ENCODE measurements at regions not wholly inside any gene's neighbourhood (a gene's known extent, or its start where the extent isn't known, plus 50 kb on each side); places are given as distances from the start of the nearest gene placed in this dataset.
A peak's percentile ranks its signal among the peaks of the same experiment; 100 is the strongest.
"Not testable (repeated sequence)": the region's sequence is repeated elsewhere in the genome, so short reads cannot be mapped to it uniquely, and the experiment has no call there.

- DNase-seq = no peak
Measured at GRCh38 chr13:42373048-42373812, 101.3 kb downstream of the AKAP11 start.

GRCh38 chr13:42375663-42376062 lies 103.7 kb downstream of the AKAP11 start:
- no peak for DNase-seq

DNA sequence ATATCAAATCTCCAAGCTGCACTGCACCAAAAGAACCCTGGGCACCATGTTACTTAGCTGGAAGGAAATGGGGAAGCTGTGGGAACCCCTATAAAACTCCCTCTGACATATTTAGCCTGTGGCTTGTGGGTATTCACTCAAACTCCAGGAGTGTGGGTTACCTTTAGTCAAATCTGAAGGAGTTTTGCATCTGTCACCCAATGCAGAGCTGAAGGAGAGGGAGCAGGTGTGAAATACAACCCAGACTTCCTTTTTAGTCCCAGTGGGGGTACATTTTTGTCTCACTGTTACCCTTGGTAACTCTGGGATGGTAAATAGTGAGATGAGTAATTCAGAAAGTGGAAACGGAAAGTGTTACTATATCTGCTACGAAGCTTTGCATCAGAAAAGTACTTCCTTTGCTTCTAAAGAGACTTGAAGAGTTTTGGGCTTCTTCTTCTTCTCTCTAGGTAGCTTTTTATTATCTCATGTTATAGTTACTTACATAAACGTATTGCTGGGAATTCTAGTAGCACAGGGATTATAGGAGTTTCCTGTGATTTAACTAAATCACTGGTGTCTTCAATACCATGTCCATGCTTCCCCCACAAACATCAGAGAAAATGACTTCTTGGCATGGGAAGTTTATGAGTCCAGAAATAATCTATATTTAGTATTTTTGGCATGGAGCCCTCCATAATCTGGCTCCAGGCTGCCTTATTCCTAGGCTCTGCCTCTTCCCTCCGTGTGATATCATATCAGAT lies 105.9 kb downstream of the AKAP11 start:
- DNase-seq = peak; percentile 82 to 85

DNA sequence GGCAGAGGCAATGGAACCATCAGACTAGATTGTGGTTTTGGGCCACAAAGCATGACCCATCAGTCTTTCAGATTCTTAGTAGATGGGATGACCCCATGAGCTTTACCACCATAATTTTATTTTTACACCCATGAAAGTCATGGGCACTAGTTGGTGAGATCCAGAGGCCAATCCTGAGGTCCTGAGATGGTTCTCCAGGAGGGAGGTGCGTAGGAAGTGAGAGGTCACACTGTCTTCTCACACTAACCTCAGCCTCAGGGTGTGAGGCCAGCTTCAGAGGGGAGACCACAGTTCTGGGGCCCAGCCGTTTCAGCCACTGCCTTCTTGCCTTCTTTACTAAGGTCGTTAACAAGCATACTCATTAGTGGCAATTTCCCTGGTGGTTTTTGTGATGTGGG lies 106.4 kb downstream of the AKAP11 start:
- DNase-seq = no peak

- no peak for DNase-seq
Measured at GRCh38 chr13:42379241-42379640, 107.3 kb downstream of the AKAP11 start.

DNA sequence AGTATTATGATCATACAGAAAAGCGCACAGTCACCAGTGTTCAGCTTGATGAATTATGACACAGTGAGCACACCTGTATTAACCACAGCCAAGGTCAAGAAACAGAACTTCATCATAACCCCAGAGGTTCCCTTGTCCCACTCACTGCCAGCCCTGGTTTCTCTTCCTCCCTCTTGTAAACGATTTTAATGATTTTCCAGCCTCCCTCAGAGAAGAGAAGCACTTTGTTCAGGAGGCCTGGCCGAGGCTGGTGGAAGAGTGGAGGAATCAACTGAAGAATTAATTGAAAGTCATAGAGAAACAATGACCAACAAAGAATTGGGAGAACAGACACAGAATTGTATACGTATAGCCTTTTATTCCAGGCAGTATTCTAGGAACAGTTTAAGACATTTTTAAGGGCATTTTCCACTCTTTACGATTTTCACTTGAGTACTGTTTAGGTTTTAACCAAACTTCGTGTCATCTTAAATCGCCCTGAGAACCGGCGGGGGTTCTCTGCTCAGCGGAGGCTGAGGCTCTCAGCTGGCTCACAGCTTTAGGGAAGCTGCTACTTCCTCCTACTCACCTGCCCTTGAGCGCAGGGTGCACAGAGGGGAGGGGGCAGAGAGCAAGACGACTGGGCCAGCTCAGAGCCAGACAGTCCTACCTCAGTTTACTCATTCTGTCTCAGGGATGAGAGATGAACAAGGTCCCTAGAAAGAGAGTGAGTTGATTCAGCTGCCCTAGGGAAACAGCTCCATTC lies 108.6 kb downstream of the AKAP11 start:
- no peak for DNase-seq

- no peak for DNase-seq
Measured at GRCh38 chr13:42381165-42381425, 109.1 kb downstream of the AKAP11 start.

DNA sequence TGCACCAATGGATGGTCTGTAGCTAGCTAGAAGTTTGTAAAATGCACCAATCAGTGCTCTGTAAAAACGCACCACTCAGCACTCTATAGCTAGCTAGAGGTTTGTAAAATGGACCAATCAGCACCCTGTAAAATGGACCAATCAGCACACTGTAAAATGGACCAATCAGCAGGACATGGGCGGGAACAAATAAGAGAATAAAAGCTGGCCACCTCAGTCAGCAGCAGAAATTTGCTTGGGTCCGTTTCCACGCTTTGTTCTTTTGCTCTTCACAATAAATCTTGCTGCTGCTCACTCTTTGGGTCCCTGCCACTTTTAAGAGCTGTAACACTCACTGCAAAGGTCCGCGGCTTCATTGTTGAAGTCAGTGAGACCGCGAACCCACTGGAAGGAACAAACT lies 109.5 kb downstream of the AKAP11 start:
- not testable (repeated sequence) for DNase-seq

GRCh38 chr13:42383025-42383424 lies 111.1 kb downstream of the AKAP11 start:
- DNase-seq = no peak

- no peak for DNase-seq
Measured at GRCh38 chr13:42384265-42384664, 112.3 kb downstream of the AKAP11 start.

DNA sequence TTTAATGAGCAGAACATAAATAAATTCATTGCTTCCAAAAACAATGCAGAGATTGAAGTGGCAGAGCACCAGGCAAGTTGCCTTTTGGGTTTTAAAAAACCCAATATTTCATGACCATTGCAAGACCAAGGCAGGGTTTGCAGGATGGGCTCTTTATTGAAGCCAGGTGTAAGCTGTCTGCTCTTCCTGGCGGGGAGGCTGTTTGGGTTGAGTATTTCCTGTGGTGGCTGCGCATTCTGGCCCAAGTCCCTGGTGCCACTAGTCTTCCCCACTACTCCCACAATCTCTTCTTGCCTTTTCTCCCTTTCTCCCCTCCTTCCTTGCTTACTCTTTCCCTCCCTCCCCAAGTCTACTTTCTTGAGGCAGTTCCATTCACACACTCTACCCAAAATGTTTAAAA lies 116.4 kb downstream of the AKAP11 start:
- no peak for DNase-seq

GRCh38 chr13:42389041-42389440 lies 117.1 kb downstream of the AKAP11 start:
- no peak for DNase-seq

GRCh38 chr13:42392180-42392579 lies 120.2 kb downstream of the AKAP11 start:
- DNase-seq = no peak

DNA sequence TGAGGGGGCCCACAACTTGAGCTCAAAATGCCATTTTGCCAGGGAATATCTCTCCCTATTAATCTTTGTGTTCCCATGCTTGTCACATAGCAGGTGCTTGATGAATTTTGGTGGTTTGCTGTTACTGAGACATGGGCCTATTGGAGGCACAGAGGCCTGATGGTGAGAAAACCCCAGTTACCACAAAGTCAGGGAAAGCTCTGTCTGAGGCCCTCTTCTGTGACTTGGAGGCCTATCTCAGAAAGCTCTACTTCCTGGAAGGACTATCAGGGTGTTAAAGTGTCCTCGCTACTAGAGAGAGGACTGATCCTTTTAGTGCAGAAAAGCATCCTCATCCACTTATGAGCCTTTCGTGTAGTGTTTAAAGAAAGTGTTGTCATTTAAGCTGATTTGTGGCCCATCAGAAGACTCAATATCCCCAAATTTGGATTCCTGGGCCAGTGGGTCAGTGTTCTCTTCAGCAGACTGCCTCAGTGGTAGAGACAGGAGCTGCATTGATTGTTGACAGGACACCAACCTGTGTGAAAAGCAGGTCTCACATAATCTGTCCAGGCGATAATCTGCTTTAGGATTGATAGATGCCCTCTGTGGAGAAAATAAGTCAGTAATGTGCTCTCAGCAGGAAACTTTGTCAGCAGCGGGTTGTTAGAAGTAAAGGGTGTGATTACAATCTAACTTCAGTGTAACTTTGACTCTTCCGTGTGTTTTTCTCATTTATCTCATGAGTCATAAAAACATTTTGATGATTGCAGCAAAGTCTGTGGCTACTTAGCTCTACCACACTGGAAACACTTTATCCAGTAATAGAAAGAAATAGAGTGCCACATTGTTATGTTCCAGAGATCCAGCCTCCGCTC lies 121.0 kb downstream of the AKAP11 start:
- no peak for DNase-seq

DNA sequence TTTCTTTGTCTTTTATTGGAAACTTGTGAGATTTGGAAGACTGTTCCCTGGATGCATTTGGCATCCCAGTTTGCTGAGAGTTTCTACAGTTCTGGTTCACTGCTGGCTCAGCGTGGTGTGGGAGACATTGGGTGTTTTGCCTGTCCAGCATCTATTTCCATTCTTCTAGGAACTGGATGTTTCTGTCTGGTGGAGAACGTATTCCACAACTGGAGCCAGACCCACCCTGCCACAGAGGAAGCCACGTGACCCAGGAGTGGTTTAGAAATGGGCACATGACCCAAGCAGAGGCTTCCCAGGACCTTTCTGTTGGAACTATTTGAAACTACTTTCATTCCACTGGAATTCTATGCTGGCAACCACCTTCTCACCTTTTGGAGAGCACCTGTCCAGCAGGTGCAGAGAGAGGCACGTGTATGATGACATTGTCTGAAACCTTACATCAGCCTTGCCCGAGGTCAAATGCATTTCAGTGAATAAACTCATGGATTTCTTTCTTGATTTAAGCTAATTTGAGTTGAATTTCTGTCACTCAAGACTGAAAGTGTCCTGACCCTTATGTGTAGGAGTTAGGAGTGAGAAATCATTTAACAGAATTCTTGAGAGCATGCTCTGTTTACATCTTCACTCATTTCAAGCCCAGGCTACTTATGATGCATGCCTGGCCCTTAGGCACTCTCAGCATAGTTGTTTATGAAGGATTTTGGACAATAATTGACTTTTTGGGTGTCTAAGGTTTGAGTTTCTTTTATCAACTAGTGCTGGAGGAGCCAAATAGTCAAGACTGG lies 121.8 kb downstream of the AKAP11 start:
- no peak for DNase-seq

DNA sequence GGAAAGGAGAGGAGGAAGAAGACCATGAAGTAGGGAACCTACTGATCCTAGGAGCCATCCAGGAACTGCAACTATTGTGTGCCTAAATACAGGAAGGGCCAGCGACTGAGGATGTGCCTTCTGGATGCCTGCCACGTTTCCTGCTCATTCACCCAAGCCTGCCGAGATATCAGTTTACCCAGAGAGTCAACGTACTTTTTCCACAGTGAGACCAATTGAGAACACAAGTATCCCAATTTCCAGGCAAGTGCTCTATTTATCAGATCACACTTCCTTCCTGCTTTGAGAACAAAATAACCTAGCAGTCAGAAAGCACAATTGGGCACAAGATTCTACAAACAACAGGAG lies 122.4 kb downstream of the AKAP11 start:
- DNase-seq = no peak

DNA sequence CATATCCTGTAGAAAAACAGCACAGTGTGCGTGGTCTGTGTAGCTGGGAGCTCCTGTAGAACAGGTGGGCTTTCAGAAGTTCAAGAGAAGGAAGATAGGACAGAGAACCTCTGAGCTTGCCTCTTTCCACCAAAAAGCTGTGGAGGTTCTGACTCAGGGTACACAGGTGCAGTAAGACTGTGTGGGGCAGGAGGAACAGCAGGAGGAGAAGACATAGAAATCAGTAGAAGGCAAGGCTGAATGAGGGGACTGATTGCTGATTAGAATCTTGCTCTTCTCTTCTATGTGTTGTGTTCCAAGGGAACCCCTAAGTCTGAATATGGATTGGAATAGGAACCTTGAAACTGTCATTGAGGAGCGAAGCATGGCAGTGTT lies 122.7 kb downstream of the AKAP11 start:
- DNase-seq = no peak

- DNase-seq = no peak
Measured at GRCh38 chr13:42395086-42395821, 123.3 kb downstream of the AKAP11 start.

DNA sequence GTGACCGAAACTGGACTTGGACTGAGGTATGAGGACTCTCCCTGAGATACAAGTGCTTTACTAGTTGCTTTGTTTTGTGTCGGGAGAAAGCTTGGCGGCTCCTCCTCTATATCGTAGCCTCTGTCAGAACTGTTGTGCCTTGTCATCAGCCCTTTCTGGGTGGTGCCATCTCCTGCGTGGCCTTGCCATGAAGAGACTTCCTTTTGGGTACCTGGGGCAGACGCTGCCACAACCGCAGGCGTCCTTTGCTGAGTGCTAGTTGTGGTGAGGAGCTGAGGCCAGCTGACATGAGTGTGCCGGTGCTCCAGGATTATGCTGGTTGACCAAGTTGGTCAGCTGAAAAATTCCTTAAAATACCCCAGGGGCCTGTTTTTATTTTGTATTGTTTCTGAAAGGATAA lies 124.5 kb downstream of the AKAP11 start:
- DNase-seq = no peak

DNA sequence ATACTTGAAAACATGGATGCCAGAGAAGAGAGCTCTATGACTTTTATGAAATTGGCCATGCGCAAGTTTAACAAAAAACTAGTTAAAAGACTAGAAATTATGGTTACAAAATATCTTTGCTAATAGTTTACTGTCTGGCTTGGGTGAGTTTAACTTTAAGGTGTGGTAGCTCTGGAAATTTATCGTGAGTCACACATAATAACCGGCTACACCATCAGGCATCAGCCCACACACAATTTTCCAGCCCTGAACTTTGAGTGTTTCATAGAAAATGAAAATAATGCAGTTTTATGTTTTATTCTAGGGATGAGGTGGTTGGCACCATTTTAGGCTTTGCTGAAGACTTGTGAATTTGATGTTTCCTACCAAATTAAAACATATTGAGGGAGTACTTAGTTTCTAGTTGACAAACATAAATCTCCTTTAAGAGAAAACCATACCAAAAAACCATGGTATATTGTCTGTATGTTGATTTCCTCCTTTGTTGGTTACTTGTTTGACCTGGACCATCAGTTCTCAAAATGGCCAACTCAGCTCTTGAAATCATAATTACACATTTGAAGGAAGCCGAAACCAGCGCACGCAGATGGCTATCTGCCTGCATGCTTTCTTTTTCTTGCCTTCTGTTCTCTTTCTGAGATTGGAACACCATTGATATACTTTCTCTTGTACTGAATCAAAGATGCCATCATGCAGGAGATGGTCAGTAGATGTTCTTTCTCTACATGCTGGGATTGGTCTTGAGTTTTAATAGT lies 125.1 kb downstream of the AKAP11 start:
- no peak for DNase-seq

- no peak for DNase-seq
Measured at GRCh38 chr13:42398533-42398932, 126.6 kb downstream of the AKAP11 start.

All from Kasumi-1 (cell line).